H1 (cell line): ENCODE measurements at regions not wholly inside any gene's neighbourhood (a gene's known extent, or its start where the extent isn't known, plus 50 kb on each side); places are given as distances from the start of the nearest gene placed in this dataset.

Source experiments
- EGR1 ChIP-seq: IDR thresholded peaks from 2 replicates; pipeline ENCODE4 v1.6.1; 2011; ENCODE audit warnings: low read depth, low read length, borderline replicate concordance
- KDM4A ChIP-seq: IDR thresholded peaks from one replicate; pipeline ENCODE4 v1.7.1; 2012; ENCODE audit warnings: low read depth, mild to moderate bottlenecking, moderate library complexity, low read length, inconsistent platforms; ENCODE audit not compliant: severe bottlenecking
- SRF ChIP-seq: IDR thresholded peaks from 2 replicates; pipeline ENCODE4 v1.6.1; 2011; ENCODE audit warnings: mild to moderate bottlenecking, low read depth, low read length, moderate library complexity
- YY1 ChIP-seq: IDR thresholded peaks from 2 replicates; pipeline ENCODE4 v1.6.1; 2011; ENCODE audit warnings: low read depth, mild to moderate bottlenecking, low read length

- TF ChIP-seq YY1 (no peak), SRF (no peak), KDM4A (no peak), EGR1 (no peak)
Measured at GRCh38 chr7:3243256-3243655, 57.8 kb upstream of the SDK1 start (continued).
